Neural cell (in vitro differentiated cells): ENCODE measurements at regions not wholly inside any gene's neighbourhood (a gene's known extent, or its start where the extent isn't known, plus 50 kb on each side); places are given as distances from the start of the nearest gene placed in this dataset.

ENCODE experiments used
- H2AFZ ChIP-seq: fragments of 200-600, 300-800 bp; sonication (generic), shearing (Covaris generic); 2 replicates; pipeline ENCODE4 v1.6.0; 2014; ENCODE audit warnings: low read depth, mild to moderate bottlenecking, antibody characterized with exemption, low read length, moderate library complexity
- H3F3A ChIP-seq: fragments of 200-600 bp; shearing (Covaris generic); 2 replicates; pipeline ENCODE4 v1.6.1; 2016; ENCODE audit warnings: mild to moderate bottlenecking, moderate library complexity, mixed read lengths, antibody characterized with exemption, low read length; ENCODE audit not compliant: insufficient read depth, poor library complexity, severe bottlenecking
- H3K27ac ChIP-seq: fragments of 200-600, 300-800 bp; sonication (generic), shearing (Covaris generic); 2 replicates; pipeline ENCODE4 v1.5.1; 2014; ENCODE audit warnings: mild to moderate bottlenecking, low read length, moderate library complexity
- H3K27me3 ChIP-seq: fragments of 300-800, 200-600 bp; sonication (generic), shearing (Covaris generic); 2 replicates; pipeline ENCODE4 v1.6.0; 2014; ENCODE audit warnings: mild to moderate bottlenecking, low read depth, low read length, moderate library complexity; ENCODE audit not compliant: insufficient read depth
- H3K36me3 ChIP-seq: fragments of 300-800, 200-600 bp; sonication (generic), shearing (Covaris generic); 2 replicates; pipeline ENCODE4 v1.5.1; 2014; ENCODE audit warnings: mild to moderate bottlenecking, antibody characterized with exemption, low read length, moderate library complexity; ENCODE audit not compliant: insufficient read depth
- H3K4me2 ChIP-seq: fragments of 300-800, 200-600 bp; sonication (generic), shearing (Covaris generic); 2 replicates; pipeline ENCODE4 v1.6.0; 2014; ENCODE audit warnings: mild to moderate bottlenecking, low read length
- H3K4me3 ChIP-seq: fragments of 300-800, 200-600 bp; sonication (generic), shearing (Covaris generic); 2 replicates; pipeline ENCODE4 v1.5.1; 2014; ENCODE audit warnings: mild to moderate bottlenecking, low read length, moderate library complexity
- H3K79me2 ChIP-seq: fragments of 200-600 bp; shearing (Covaris generic); replicated peaks from 2 replicates; pipeline ENCODE4 v1.6.0; 2014; ENCODE audit warnings: mild to moderate bottlenecking, low read length, moderate library complexity; ENCODE audit not compliant: insufficient read depth
- H3K9ac ChIP-seq: fragments of 300-800, 200-600 bp; sonication (generic), shearing (Covaris generic); 2 replicates; pipeline ENCODE4 v1.6.1; 2016; ENCODE audit warnings: mild to moderate bottlenecking, low read length, mixed read lengths
- H3K9me2 ChIP-seq: fragments of 200-600 bp; shearing (Covaris generic); 2 replicates; pipeline ENCODE4 v1.6.1; 2016; ENCODE audit warnings: mild to moderate bottlenecking, low read length, mixed read lengths; ENCODE audit not compliant: insufficient read depth
- H3K9me3 ChIP-seq: fragments of 200-600, 300-800 bp; sonication (generic), shearing (Covaris generic); 2 replicates; pipeline ENCODE4 v1.6.1; 2016; ENCODE audit warnings: mild to moderate bottlenecking, mixed run types, low read length, moderate library complexity, mixed read lengths
- H4K20me1 ChIP-seq: fragments of 200-600 bp; shearing (Covaris generic); 2 replicates; pipeline ENCODE4 v1.6.1; 2016; ENCODE audit warnings: mild to moderate bottlenecking, mixed run types; ENCODE audit not compliant: insufficient read depth
- EP300 ChIP-seq: fragments of 450-650 bp; conservative IDR thresholded peaks from 2 replicates; pipeline ENCODE4 v1.6.1; 2014; ENCODE audit warnings: antibody characterized with exemption, mild to moderate bottlenecking, moderate library complexity; ENCODE audit not compliant: poor library complexity, severe bottlenecking
- EZH2 ChIP-seq: fragments of 200-600, 300-800 bp; shearing (Covaris generic), sonication (generic); IDR thresholded peaks from 2 replicates; pipeline ENCODE4 v1.6.1; 2014; ENCODE audit warnings: antibody characterized with exemption, low read length, borderline replicate concordance, mild to moderate bottlenecking; ENCODE audit not compliant: insufficient read depth, poor library complexity, severe bottlenecking
- MXI1 ChIP-seq: fragments of 450-650 bp; conservative IDR thresholded peaks from 2 replicates; pipeline ENCODE4 v1.6.1; 2014; ENCODE audit warnings: antibody characterized with exemption, mild to moderate bottlenecking; ENCODE audit not compliant: poor library complexity, severe bottlenecking
- POLR2AphosphoS5 ChIP-seq: IDR thresholded peaks from 2 replicates; pipeline ENCODE4 v1.6.1; 2012
- RAD21 ChIP-seq: fragments of 450-650 bp; conservative IDR thresholded peaks from 2 replicates; pipeline ENCODE4 v1.6.1; 2014; ENCODE audit warnings: antibody characterized with exemption, mild to moderate bottlenecking, moderate library complexity
- SMC3 ChIP-seq: fragments of 450-650 bp; conservative IDR thresholded peaks from 2 replicates; pipeline ENCODE4 v1.6.1; 2014; ENCODE audit warnings: antibody characterized with exemption, mild to moderate bottlenecking, moderate library complexity; ENCODE audit not compliant: poor library complexity
- TAF1 ChIP-seq: IDR thresholded peaks from 2 replicates; pipeline ENCODE4 v1.6.1; 2012; ENCODE audit warnings: low read depth
- TF ChIP-seq, protein P1 (sequence below): fragments of 450-650 bp; IDR thresholded peaks from 2 replicates; pipeline ENCODE4 v1.5.1; 2014; ENCODE audit warnings: antibody characterized with exemption, mild to moderate bottlenecking, moderate library complexity; ENCODE audit not compliant: poor library complexity, severe bottlenecking
- TF ChIP-seq, protein P2 (sequence below): IDR thresholded peaks from 2 replicates; pipeline ENCODE4 v1.6.1; 2012; ENCODE audit warnings: borderline replicate concordance

DNA sequence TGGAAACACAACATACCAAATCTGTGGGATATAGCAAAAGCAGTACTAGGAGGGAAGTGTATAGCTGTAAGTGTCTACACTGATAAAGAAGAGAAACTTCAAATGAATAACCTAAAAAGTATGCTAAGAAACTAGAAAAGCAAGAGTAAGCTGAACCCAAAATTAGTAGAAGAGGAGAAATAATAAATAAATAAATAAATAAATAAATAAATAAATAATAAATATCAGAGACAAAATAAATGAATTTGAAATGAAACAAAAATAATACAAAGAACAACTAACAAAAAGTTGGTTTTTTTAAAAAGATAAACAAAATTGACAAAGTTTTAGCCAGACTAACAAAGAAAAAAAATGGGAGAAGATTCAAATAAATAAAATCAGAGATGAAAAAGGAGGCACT is 72.7 kb upstream of the TSPAN8 start:
- Histone ChIP-seq H2AFZ (no peak overlapping the region), H3K9ac (no peak overlapping the region), H3F3A (no peaks in the 10 kb centered on the region), H3K36me3 (no peaks in the 10 kb centered on the region), H3K79me2 (no peaks in the 10 kb centered on the region), H3K9me3 (no peaks in the 10 kb centered on the region), H3K4me2 (no peak overlapping the region), H3K27ac (no peak overlapping the region), H3K4me3 (no peak overlapping the region), H3K27me3 (no peaks in the 10 kb centered on the region), H3K9me2 (no peaks in the 10 kb centered on the region), H4K20me1 (no peaks in the 10 kb centered on the region)
- TF ChIP-seq SMC3 (no peak), MXI1 (no peak), TAF1 (no peak), POLR2AphosphoS5 (no peak), RAD21 (no peak), EP300 (no peak), EZH2 (no peak)
- TF ChIP-seq, protein P1, sequence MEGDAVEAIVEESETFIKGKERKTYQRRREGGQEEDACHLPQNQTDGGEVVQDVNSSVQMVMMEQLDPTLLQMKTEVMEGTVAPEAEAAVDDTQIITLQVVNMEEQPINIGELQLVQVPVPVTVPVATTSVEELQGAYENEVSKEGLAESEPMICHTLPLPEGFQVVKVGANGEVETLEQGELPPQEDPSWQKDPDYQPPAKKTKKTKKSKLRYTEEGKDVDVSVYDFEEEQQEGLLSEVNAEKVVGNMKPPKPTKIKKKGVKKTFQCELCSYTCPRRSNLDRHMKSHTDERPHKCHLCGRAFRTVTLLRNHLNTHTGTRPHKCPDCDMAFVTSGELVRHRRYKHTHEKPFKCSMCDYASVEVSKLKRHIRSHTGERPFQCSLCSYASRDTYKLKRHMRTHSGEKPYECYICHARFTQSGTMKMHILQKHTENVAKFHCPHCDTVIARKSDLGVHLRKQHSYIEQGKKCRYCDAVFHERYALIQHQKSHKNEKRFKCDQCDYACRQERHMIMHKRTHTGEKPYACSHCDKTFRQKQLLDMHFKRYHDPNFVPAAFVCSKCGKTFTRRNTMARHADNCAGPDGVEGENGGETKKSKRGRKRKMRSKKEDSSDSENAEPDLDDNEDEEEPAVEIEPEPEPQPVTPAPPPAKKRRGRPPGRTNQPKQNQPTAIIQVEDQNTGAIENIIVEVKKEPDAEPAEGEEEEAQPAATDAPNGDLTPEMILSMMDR = no peak
- TF ChIP-seq, protein P2, sequence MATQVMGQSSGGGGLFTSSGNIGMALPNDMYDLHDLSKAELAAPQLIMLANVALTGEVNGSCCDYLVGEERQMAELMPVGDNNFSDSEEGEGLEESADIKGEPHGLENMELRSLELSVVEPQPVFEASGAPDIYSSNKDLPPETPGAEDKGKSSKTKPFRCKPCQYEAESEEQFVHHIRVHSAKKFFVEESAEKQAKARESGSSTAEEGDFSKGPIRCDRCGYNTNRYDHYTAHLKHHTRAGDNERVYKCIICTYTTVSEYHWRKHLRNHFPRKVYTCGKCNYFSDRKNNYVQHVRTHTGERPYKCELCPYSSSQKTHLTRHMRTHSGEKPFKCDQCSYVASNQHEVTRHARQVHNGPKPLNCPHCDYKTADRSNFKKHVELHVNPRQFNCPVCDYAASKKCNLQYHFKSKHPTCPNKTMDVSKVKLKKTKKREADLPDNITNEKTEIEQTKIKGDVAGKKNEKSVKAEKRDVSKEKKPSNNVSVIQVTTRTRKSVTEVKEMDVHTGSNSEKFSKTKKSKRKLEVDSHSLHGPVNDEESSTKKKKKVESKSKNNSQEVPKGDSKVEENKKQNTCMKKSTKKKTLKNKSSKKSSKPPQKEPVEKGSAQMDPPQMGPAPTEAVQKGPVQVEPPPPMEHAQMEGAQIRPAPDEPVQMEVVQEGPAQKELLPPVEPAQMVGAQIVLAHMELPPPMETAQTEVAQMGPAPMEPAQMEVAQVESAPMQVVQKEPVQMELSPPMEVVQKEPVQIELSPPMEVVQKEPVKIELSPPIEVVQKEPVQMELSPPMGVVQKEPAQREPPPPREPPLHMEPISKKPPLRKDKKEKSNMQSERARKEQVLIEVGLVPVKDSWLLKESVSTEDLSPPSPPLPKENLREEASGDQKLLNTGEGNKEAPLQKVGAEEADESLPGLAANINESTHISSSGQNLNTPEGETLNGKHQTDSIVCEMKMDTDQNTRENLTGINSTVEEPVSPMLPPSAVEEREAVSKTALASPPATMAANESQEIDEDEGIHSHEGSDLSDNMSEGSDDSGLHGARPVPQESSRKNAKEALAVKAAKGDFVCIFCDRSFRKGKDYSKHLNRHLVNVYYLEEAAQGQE = no peak

DNA sequence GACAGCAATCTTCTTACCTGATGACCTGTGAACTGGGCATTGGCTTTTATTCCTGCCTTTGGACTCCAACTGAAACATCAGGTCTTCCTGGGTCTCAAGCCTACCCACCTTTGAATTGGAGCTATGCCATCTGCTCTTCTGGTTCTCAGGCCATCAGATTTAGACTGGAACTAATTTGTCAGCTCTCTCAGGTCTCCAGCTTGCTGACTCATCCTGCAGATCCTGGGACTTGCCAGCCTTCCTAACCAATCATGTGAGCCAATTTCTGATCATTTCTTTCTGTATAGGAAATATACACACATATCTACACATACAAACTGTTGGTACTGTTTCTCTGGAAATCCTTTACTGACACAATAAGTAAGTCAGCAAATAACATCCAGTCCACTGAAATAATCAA is 65.3 kb upstream of the TSPAN8 start:
- Histone ChIP-seq H4K20me1 (no peaks in the 10 kb centered on the region), H3K4me3 (no peak overlapping the region), H3K9ac (no peak overlapping the region), H2AFZ (no peak overlapping the region), H3K27ac (no peak overlapping the region), H3K79me2 (no peaks in the 10 kb centered on the region), H3K9me2 (no peaks in the 10 kb centered on the region), H3F3A (no peaks in the 10 kb centered on the region), H3K9me3 (no peaks in the 10 kb centered on the region), H3K27me3 (no peaks in the 10 kb centered on the region), H3K4me2 (no peak overlapping the region), H3K36me3 (no peaks in the 10 kb centered on the region)
- TF ChIP-seq RAD21 (no peak), TAF1 (no peak), SMC3 (no peak), EZH2 (no peak), EP300 (no peak), MXI1 (no peak), POLR2AphosphoS5 (no peak)
- TF ChIP-seq, protein P1 = no peak
- TF ChIP-seq, protein P2 = no peak
